VCaP (cell line): ENCODE measurements at regions not wholly inside any gene's neighbourhood (a gene's known extent, or its start where the extent isn't known, plus 50 kb on each side); places are given as distances from the start of the nearest gene placed in this dataset.

Source experiments
- H3K27ac ChIP-seq: fragments of 450-650 bp; 2 replicates; pipeline ENCODE4 v1.5.1; 2017
- TF ChIP-seq, protein P1 (sequence below): fragments of 450-650 bp; conservative IDR thresholded peaks from 2 replicates; pipeline ENCODE4 v1.5.1; 2017; ENCODE audit warnings: mild to moderate bottlenecking, moderate library complexity

DNA sequence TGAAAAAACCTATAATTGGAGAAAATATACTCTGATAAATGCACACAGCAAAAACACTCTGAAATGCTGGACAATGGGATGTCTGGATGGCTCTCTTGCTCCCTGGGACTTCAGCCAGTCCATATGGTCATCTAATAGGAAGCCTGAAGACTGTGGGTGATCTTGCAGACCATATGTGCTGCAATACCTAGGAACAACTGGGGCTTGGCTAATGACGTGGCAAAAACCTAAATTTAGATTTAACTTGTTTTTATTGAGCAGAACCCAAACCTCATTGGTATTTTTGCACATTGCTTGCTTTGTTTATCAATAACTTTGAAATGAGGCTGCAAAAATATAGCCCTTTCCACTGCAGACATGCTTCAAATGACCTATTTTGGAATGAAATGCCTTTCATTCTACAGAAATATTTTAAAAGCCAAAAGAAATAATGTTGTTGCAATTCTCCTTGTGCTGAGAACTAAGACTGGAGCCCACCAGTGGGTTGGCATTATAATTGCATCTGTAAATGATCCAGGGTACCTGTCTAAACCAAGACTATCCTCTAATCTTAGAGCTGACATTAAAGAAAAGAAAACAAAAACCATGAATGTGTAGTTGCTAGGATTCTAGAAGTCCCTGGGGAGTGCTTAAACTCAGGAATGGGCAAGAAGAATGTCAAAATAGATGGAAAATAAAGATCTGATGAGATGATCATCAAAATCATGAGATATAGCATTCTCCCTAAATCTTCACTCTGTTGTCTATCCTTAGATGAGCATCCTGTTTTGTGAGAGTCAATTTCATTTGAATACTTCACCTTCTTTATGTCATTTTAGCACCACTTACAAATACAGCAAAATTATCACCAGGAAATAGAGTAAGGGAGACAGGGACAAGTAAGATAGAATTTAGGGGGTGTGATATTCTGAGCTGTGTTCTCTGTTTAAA is 152.1 kb upstream of the RIMS1 start:
- TF ChIP-seq, protein P1, sequence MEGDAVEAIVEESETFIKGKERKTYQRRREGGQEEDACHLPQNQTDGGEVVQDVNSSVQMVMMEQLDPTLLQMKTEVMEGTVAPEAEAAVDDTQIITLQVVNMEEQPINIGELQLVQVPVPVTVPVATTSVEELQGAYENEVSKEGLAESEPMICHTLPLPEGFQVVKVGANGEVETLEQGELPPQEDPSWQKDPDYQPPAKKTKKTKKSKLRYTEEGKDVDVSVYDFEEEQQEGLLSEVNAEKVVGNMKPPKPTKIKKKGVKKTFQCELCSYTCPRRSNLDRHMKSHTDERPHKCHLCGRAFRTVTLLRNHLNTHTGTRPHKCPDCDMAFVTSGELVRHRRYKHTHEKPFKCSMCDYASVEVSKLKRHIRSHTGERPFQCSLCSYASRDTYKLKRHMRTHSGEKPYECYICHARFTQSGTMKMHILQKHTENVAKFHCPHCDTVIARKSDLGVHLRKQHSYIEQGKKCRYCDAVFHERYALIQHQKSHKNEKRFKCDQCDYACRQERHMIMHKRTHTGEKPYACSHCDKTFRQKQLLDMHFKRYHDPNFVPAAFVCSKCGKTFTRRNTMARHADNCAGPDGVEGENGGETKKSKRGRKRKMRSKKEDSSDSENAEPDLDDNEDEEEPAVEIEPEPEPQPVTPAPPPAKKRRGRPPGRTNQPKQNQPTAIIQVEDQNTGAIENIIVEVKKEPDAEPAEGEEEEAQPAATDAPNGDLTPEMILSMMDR = no peak
- H3K27ac ChIP-seq = no peak overlapping the region

DNA sequence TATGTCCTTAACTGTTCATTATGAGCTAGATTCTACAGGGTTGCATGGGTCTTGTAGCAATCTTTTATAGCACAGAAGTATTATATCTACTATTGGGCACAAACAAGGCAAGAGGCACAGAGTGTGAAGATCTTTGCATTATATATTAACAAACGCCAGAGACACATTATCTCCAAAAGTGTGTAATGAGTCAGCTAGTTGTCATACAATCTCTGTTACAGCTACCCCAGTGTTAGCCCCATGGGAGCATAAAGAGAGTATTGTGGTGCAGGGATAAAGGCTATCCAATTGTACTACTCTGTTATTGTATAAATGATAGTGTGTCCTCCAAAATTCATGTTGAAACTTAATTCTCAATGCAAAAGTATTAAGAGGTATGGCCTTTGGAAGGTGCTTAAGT is 148.4 kb upstream of the RIMS1 start:
- TF ChIP-seq, protein P1 = no peak
- no peak overlapping the region for H3K27ac ChIP-seq

DNA sequence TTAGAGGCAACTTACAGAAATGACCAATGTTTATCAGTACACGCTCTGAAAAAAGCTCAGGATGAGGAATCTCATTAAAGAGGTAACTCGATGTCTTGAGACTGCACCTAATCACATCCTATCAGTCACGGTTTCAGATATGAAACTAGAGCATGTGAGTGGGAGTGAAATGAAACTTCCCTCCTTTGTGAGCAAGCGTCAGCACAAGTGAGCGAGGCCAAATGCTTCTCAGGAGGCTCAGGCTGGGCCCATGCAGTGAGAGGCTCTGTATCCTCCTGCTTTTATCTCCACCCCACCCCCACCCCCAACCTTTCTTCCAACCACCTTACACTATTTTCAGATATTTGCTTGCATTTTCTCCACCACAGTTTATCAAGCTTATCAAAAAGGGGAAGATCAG is 140.8 kb upstream of the RIMS1 start:
- H3K27ac ChIP-seq = no peak overlapping the region
- TF ChIP-seq, protein P1 = no peak

DNA sequence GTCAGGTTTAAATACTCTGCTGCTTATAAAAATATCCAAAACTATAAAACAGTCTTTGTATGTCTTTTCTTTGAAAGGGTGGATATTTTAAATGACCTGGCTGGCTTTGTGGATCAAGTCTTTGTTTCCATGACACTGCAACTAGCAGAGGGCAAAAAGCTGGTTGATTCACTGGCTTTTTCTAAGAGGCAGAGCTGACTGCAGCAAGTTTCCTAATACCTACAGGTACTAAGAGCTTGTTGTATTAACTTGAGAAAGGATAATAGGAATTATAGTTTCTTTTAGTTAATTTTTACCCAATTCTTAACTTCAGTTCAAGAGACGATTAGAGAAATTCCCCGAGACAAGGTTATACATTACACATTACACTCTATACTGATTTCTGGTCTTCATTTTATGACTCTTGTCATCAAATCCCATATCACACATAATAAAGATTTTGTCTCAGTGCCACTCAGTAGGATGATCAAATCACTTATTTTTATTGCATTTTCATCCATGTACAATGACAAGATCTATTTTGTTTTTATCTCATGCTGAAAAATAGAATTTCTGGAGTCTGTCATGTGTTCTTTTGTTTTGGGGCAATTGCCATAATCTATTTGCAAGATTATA is 120.1 kb upstream of the RIMS1 start:
- TF ChIP-seq, protein P1 = no peak
- H3K27ac ChIP-seq = no peak overlapping the region

DNA sequence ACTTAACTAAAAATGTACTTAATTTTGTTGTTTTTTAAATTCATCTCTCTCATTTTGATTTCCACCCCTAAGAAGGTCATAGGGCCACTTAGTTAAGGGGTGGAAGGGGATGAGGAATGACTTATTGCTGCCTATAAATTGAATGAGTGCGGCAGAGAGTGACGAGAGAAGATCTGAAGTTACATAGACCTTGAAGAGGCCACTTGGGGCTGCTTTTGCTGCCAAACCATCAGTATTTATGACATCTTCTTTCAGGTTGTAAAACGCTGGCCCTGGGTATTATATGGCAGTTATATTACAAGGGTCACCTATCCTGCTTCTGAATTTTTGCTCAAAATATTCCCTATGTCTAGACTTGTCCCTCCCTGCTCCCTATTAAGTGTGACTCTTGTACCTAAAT is 119.6 kb upstream of the RIMS1 start:
- H3K27ac ChIP-seq = no peak overlapping the region
- TF ChIP-seq, protein P1 = no peak

DNA sequence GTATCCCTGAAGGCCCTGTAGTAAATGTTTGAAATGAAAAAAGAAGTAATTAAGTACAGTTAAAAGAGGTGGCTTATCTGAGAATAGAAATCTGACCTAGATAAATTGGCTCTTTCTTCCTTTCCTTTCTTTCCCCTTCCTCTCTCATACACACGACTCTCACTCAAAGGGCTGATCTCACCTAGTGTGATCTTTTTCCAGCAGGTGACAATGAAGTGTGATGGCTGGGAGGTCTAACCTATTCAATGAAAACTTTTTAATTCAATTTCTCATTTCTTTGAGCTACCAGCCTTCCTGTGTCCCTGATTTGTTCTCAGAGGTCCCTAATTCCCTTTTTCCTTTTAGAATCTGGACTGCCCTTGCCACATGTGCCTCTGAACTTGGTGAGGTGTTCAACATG is 118.0 kb upstream of the RIMS1 start:
- TF ChIP-seq, protein P1 = no peak

DNA sequence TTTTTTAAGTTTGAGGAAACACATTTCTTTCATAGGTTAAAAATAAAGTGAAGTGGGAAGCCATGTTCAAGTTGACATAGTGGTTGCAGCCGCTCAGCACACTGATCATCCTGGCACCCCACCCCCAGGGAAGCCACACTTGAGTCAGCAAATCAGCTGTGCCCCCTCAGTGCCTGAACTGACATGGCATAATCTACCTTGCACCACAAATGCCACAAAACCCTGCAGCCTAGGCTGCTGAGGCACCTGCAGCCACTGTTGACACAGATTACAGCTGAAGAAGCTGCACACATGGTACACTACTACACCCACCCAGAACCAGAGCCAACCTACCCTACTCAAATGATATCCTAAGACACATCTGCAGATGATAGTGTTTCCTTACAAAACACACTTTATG is 77.5 kb upstream of the RIMS1 start:
- H3K27ac ChIP-seq = no peak overlapping the region

More for the DNA sequence above, 118.0 kb upstream of the RIMS1 start:
- no peak overlapping the region for H3K27ac ChIP-seq

More for the DNA sequence above, 77.5 kb upstream of the RIMS1 start:
- TF ChIP-seq, protein P1 = no peak
